GM13976 (cell line): ENCODE measurements at regions not wholly inside any gene's neighbourhood (a gene's known extent, or its start where the extent isn't known, plus 50 kb on each side); places are given as distances from the start of the nearest gene placed in this dataset.
A peak's percentile ranks its signal among the peaks of the same experiment; 100 is the strongest.

Source experiments
- DNase-seq: peaks from one replicate; pipeline ENCODE4 v3.0.0; 2012; ENCODE audit warnings: low spot score
- in situ Hi-C: fragments of 300-500 bp; cut with MboI; formaldehyde crosslinking; loops from one replicate; pipeline ENCODE4 v1.12.0; 2022; ENCODE audit warnings: low sequenced_read_pairs, mixed read lengths, inconsistent platforms; ENCODE audit not compliant: unreplicated experiment
- TF ChIP-seq, protein P1 (sequence below): IDR thresholded peaks from 2 replicates; pipeline ENCODE4 v1.5.1; 2012; ENCODE audit warnings: borderline replicate concordance, mild to moderate bottlenecking; ENCODE audit not compliant: insufficient read depth; ENCODE audit errors: extremely low read depth, missing control alignments, control extremely low read depth

DNA sequence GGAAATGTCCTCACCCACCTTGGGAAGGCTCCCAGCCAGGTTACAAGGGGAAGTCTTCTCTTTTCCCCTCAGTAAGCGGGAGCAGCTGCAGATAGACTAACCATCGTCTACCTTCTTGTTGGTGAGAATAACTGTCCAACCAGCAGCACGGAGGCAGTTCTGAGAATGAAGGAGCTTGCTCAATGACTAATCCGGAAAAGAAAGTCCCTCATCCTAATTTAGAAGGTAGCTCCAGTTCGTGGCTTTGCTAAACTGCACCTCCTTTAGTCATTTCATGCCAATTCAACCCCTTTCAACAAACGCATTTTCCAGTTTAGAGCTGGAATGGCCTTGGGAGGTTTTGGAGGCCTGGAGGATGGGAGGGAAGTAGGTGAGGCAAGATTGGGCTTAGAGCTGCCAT lies 527.4 kb upstream of the PROK2 start:
- in situ Hi-C loops, result no loop called here
- peak; percentile 59 for DNase-seq
- TF ChIP-seq, protein P1, sequence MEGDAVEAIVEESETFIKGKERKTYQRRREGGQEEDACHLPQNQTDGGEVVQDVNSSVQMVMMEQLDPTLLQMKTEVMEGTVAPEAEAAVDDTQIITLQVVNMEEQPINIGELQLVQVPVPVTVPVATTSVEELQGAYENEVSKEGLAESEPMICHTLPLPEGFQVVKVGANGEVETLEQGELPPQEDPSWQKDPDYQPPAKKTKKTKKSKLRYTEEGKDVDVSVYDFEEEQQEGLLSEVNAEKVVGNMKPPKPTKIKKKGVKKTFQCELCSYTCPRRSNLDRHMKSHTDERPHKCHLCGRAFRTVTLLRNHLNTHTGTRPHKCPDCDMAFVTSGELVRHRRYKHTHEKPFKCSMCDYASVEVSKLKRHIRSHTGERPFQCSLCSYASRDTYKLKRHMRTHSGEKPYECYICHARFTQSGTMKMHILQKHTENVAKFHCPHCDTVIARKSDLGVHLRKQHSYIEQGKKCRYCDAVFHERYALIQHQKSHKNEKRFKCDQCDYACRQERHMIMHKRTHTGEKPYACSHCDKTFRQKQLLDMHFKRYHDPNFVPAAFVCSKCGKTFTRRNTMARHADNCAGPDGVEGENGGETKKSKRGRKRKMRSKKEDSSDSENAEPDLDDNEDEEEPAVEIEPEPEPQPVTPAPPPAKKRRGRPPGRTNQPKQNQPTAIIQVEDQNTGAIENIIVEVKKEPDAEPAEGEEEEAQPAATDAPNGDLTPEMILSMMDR, result no peak

DNA sequence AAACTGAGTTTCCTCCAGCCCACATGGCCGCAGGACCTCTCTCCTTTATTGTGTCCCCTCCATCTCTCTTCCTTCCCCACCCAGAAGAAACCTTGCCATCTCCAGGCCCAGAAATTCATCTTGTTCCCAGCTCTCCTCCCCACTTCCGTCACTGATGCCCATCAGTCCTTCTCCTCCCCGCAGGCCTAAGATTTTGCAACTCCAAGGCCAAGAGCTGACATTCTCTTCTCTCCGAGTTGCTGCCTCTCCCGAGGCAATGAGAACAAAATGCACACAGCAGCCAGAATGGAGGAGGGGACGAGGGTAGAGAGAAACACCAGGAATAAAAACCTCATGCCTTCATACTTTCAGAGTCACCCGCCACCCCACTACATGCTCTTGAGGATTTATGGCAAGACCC lies 526.5 kb upstream of the PROK2 start:
- TF ChIP-seq, protein P1, result no peak
- DNase-seq, result no peak
- in situ Hi-C loops, result no loop called here

DNA sequence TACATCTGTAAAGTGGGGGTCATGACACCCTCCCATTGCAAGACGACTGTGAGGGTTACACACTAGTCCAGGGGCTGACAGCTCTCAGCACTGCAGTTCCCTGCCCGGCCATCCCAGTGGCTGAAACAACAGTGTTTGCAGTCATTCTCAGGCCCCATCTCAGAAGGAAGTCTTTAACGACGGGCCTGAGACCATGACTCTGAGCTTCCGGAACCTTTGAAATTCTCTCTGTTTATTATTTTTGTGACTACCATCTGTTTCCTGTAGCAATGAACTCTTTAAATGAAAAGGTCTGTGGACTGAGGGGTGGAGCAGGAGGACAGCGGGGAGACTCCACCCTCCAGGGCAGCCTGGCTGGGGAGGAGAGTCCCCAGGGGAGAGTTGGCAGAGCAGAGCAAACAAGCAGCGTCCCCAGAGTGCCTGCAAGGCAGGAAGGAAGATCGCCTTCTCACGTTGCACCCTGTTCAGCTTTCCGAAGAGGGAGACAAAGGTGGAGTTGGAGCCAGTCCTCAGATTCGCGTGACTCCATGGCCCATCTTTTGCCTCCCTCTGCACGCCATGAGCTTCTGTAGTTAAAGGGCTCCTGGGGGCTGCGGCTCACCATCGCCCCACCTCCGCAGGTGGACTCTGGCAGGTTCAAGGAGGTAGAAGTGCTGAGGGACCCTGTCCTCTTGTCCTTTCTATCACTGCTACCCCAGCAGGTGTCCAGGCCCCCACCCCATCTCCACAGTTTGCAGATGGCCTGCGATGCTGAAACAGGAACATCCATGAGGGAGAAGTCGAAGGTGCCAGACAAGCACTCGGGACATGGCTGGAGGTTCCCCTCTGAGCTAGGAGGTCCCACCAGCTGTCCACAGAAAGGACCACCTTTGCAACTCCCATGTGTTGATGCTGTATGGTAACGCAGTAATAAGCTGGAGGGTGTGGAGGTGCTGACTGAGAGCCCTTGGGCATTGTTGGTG lies 525.8 kb upstream of the PROK2 start:
- in situ Hi-C loops, result no loop called here
- TF ChIP-seq, protein P1, result no peak
- peak; percentile 76 for DNase-seq

DNA sequence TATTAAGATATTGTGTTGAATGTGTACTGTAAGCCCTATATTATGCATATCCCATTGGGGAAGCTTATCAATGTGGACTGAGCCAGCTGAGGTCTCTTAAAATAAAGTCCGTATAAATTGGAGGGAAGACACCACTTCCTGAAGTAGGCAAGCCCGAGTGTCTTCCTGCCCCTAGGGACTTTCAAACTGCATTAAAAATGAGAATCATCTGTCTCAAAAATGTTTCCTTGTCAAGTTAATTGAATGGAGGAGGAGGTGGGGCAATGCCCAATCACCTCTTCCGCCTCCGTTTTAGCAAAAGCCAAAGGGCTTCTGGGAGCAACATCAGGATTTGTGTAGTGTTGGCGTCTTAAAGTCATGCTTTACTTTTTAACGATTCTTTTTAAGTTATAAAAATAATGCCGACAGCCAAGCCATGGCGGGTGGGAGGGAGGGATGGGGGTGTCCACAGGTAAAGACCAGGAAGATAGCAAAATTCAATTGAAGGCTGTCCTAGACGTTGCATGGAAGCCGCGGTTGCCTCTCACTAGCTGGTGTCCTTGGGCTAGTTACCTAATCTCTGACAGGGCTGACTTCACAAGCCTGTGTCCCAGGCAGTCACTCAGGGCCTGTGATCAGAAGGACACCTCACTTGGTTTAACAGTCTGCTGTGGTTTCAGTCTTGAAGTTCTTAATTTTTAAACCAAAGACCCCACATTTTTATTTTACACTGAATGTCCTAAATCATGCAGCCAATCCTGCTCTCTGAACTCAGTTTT lies 524.9 kb upstream of the PROK2 start:
- in situ Hi-C loops, result no loop called here
- no peak for DNase-seq
- TF ChIP-seq, protein P1, result no peak

DNA sequence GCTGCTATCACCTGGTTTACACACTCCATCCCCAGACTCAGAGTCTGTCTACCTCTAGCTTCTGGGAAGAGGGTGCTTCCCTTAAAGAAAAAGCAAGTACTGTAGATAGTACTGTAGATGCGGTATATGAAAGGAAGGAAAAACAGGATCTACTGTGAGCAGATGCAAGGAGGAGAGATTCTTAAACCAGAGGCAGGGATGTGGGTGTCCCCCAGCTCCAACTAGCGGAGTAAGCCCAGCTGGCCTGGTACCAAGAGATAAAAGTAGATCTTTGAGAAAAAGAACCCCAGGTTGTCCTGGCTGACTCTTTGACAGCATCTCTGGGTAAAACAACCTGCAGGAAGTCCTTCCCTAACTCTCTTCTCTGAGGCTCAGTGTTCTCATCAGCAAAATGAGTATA lies 523.7 kb upstream of the PROK2 start:
- TF ChIP-seq, protein P1, result no peak
- in situ Hi-C loops, result no loop called here
- no peak for DNase-seq

DNA sequence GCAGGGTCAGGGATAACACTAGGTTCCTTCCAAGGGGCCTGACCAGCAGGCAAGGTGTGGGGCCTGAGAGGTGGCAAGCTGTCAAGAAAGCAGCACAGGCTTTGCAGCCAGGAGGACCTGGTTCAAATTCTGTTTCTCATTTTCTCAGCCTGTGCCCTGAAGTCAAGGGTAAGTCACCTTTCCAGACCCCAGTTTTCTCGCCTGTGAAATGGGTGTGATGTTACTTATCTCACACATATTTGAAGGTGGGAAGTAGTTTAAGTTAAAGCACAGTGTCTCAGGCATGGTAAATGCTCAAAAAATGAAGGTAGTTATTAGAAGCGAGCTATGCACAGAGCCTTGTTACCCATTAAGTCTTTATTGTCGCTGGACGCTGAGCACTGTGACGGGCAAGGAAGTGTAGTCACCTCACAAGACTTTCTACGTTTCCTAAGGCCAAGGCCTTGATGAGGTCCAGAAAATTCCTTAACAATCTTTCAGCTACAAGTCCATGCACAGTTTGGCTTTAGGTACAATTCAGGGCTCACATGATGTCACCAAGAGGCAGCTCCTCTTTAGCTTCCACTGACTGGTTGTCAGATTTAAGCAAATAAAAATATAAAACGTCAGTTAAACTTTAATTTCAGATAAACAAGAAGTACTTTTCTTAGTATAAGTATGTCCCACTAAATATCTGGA lies 522.6 kb upstream of the PROK2 start:
- in situ Hi-C loops, result no loop called here
- TF ChIP-seq, protein P1, result no peak
- DNase-seq, result no peak
